HG02840 (cell line): ENCODE measurements at regions not wholly inside any gene's neighbourhood (a gene's known extent, or its start where the extent isn't known, plus 50 kb on each side); places are given as distances from the start of the nearest gene placed in this dataset.

Source experiments
- ATAC-seq: cut with Tn5 transposase; IDR thresholded peaks from one replicate; pipeline ENCODE4 v1.9.1; 2021; ENCODE audit warnings: mild to moderate bottlenecking, moderate library complexity, moderate number of reproducible peaks; ENCODE audit not compliant: unreplicated experiment, low FRiP score

DNA sequence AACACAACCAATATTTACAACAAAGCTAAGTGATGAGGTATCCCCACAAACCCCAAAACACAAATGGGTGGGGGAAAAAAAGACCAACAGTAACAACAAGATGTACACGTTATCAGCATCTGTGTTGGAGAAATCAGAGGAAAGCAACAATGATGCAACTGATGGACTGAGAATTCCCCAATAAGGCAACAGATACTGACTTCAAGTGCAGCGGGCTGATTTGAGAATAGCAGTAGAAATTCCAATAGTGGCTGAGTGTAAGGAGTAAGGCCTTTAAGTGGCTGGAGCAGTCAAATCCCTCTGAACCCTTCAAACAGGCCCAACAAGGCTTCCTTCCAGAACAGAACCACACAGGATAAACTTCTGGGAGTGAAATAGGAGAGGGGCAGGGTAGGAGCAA is 97.6 kb downstream of the TM2D1 start:
- ATAC-seq = no peak

DNA sequence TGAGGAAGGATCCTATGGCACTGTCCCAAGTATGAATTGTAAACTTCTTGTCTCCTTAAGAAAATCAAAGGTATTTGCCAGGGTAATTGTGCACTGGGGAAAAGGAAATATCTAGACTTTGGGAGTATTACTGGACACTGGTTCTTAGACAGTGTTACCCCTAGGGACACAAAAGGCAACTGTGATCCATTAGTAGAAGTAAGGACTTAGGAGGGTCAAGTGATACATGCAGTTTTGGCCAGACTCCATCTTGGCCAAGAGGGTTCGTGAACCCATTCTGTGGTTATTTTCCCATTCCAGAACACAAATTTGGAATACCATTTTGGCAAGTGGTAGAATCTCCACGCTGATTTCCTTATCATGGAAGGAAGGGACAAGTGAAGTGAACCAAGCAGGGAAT is 98.1 kb downstream of the TM2D1 start:
- ATAC-seq = no peak

DNA sequence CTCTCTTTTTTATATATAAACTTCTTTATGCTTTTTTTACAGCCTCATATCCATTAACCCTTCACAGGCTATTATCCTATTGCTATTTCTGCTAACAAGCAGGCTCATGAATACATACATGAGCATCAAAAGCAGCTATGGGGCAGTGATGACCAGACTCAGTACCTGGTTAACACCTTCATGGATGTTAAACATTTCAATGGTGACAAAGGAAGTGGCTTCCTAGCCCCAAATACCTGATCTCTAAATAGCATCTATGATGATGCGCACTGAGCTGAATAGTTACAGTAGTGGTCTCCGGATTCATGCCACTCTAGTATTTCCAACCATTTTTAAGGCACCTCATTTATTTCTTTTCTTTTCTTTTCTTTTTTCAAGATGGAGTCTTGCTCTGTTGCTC is 101.1 kb downstream of the TM2D1 start:
- ATAC-seq = no peak

DNA sequence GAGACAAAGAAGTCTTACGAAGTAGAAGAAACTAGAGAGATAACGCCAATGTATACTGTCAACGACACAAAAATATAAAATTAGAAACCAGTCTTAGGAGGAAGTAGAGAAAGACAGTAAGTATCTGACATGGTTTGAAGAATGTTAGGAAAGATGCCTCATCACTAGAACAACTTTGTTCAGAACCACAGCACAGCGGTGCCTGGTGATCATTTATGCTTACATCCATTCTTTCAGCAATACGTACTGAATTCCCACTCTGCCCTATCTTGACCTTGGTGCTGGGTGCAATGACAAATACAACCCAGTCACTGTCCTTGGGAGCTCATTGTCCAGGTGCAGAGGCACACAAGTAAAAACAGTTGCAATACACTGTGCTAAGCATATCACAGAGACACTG is 104.4 kb downstream of the TM2D1 start:
- no peak for ATAC-seq

DNA sequence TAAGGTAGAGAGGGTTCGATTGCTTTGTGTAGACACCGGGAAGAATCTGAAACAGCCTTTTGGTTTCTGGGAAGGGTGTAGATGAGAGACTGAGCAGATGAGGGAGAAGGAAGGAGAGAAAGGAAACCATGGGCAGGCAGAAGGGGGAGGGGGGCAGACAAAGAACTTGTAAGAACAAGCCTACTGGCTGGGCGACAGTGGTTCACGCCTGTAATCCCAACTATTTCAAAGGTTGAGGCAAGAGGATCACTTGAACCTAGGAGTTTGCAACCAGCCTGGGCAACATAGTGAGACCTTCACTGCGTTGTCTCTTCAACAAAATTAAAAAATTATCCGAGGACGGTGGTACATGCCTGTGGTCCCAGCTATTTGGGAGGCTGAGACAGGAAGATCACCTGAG is 106.2 kb downstream of the TM2D1 start:
- ATAC-seq = no peak

DNA sequence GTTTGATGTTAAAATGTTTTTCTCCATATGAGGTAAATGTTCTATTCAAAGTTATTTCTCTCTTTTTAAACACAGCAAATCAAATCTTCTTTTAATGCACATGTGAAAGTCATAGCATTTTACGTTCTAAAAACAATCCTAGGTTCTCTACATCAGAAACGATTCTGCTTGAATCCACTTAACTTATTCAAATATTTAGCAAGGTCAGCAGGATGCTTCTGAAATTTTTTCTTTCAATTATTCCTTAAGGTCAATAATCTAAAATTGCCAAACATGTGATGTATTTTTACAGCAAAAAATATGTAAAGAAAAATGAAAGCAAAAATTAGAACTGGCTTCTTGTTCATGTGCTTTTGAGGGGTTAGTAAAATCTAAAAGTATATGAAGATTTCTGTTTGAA is 106.7 kb downstream of the TM2D1 start:
- ATAC-seq = no peak

DNA sequence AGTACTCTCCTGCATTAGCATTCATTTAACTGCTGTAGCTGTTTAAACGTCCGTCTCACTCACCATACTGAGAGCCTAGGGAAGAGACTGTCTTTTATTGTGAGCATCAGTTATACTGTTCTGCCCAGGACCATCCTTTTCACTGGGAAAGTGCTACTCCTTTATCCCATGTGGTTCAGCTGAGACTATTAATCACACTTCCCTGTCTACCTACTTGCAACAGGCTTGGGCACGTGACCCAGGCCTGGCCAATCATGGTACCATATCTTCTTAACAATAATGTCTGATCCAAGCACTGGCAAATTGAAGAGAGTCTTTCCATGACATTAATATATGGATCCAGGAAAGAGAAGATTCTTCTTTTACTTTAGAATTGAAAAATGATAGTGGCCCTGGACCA is 108.1 kb downstream of the TM2D1 start:
- no peak for ATAC-seq

DNA sequence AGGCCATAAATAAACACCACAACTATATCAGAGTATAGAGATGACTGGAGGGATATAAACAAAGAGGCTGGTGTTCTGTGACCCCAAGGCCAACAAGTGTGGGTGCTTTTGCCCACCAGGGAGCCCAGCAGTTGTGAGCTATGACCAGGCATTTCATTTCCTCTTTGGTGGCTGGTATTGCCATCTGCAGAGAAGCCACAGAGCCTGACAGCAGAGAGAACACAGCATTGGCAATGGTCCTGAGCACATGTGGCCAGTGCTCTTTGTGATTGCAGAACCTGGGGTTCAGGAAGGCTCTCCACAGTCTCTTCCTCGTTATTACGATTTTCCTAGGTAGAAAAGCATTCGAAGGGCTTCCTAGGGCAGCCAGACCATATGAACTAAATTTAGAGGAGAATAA is 112.3 kb downstream of the TM2D1 start:
- ATAC-seq = no peak

DNA sequence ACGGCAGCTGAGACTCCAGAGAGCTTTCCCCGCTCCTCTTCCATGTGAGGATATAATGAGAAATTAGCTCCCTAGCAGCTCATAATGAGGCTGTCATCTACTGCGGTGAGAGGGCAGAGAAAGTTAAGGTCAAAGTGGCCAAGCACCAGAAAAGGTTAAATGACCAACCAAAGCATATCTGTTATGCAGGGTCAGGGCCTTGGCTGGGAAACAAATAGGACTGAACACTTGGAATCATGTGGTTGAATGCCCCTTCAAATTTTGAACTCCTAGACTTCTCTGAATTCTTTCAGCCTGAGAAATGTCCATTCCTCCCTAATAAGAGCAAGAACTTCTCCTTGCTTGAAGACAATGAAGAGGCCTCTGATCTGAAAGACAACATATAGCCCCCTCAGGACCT is 115.9 kb downstream of the TM2D1 start:
- no peak for ATAC-seq

DNA sequence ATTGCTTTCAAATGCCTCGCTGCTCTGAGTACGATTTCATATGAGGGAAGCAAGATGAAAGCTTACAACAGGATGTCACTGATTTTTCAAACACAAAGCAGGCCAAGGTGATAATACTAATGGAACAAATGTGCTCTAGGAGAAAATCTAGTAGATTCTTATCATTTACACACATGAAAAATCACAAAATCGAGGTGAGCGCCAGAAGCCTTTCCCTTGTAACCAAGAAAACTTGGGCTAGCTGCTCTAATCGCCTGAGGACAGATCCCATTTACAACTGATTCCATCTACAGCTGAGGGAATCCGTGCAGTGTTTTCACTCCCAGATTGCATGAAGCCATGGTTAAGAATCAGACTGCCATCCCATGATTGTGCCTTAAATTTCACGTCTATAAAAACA is 117.5 kb downstream of the TM2D1 start:
- no peak for ATAC-seq

DNA sequence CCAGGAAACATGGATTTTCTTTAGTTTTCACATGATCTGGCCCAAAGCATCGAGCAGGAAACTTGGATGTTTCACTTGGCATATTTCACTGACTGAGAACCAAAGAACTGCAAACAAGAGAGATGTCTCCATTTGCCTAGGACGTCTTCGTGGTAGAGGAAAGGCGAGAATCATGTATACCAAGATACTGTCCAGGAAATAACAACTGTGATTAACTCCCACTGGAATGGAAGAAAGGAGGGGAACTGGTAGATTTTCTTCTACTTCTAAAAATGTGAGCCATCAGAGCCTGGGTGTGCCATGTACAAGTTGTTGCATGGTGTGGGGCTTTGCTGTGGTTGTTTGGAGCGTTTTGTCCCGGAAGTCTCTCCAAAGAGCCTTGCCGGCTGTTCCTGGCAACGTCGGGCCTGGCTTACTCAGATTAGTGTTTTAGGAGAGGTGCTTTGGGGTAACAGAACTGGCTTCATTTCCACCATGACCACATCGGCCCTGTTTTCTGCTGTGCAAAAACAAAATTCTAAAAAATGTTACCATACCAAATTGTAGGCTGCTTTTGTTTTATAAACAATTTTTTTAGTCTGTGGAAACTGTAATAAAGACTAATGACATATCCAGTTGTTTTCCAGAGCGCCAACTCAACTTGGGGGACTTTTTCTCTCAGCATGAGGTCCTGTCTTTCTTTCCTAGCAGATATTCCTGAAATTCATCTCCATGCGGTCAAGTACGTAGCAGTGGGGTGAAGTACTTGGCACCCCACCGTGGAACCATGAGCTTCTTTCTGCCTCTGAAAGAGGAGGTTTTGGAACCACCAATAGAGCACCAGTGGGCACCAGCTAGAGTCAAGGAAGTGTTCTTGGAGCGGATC is 118.3 kb downstream of the TM2D1 start:
- no peak for ATAC-seq

DNA sequence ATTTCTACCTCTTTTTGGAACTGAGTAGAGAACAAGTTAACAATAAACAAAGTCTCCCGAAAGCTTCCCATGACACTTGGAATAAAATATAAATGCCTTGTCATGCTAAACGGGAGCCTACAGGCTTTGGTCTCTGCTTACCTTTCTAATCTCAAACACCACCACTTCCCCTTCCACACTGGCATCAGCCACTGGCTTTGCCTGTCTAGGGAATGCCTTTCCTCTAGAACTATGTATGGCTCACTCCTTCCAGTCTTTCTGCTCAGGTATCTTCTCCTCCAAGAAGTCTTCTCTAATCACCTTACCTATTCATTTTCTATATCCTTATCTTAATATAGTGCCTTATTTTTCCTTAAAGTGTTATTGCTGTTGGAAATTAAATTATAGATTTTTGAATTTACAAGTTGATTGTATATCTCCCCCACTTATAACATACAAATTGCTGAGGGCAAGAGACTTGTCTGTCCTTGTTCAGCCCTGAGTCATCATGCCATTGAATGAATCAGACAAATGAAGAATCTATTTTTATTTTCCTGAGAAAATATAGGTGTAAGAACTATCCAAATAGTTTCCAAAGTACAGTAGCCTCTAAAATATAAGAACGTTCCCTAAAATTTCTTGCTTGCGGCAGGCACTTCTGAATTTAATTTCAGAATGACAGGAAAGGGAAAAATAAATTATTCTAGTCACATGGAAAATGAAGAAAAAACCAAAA is 119.2 kb downstream of the TM2D1 start:
- ATAC-seq = no peak

DNA sequence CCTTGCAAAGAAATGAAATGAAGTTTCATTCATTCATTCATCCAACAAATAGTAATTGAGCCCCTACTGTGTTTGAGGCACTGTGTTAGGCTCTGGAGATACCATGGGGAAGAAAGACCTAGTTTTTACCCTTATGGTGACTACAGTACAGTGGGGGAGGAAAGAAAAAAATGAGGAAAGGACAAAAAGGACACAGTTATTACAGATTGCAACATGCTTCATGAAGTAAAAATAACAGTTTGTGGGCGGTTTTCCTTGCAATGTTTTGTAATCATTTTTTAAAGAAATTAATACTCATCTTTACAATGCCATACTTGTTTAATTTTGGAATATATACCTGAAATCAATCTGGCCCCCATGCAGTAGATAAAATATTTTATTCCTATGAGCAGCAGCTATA is 120.3 kb downstream of the TM2D1 start:
- ATAC-seq = no peak

DNA sequence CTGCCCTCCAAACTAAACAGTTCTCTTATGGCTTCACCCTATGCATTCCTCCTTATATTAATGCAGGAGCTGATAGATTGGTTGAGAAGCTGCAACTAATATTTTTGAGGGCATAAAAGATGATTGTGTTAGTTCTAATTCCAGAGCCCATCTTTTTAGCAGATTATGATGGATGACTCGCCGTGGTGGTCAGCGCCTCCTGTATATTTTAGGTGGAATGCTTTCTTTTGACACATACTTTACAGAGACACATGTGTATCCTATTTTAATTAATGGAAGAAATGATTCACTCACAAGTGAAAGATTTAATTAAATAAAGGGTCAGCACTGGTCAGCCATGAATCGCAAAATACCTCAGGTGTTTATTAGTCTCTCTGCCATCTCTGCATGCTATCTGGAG is 120.7 kb downstream of the TM2D1 start:
- ATAC-seq = no peak

DNA sequence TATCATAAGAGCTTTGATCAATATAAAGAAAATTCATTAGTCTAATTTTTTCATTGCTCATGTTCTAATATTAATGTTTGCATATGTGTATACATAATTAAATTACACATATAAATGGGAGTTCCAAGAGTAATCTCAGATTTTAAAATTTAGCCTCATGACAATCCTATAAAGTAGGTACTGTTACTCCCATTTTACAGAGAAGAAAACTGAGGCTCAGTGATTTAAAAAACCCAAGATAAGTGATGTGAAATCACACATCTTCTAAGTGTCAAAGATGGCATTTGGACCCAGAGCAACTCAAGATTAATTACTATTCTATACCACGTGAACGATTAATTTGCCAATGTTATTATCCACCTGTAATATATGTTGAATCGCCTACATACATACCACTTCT is 122.3 kb downstream of the TM2D1 start:
- ATAC-seq = no peak

DNA sequence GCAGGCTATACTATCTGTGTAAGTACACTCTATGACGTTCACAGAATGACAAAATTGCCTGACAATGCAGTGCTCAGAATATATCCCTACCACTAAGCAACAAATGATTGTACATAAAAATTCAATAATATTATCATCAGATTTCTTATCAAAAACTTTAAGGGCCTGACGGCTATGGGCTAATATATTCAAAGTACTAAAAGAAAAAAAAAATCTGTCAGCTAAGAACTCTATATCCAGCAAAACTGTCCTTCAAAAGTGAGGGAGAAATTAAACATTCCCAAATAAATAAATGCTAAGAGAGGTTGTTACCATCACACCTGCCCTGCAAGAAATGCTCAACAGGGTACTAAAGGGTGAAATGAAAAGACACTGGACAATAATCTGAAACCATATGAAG is 127.3 kb downstream of the TM2D1 start:
- ATAC-seq = no peak

DNA sequence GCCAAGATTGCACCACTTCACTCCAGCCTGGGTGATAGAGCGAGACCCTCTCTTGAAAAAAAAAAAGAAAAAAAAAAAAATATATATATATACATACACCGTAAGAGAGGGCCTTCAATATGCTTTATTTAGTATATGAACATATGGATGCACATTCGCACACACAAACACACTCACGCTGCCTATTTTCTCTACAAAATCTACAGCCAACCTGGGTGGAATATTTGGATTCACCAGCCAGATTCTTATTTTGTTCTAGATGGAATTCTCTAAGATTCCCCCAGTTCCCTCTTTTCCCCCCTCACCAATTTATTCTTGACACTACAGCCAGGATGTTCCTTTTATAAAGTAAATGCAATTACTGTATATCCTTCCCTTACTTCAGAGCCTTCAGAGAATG is 131.6 kb downstream of the TM2D1 start:
- ATAC-seq = no peak

DNA sequence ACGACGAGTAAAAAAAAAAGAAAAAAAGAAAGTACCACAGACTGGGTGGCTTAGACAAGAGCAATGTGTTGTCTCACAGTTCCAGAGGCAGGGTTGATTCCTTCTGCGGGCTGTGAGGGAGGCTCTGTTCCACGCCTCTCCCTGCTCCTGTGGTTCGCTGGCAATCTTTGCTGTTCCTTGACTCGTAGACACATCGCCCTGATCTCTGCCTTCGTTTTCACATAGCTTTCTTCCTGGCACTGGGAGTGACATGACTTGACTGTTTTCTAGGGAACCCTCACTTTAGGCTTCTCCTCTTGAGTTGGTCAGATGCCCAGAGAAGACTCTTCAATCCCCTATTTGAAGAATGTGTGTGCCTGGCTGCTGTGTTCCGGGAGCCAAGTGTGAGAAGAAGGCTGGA is 133.6 kb downstream of the TM2D1 start:
- ATAC-seq = no peak

DNA sequence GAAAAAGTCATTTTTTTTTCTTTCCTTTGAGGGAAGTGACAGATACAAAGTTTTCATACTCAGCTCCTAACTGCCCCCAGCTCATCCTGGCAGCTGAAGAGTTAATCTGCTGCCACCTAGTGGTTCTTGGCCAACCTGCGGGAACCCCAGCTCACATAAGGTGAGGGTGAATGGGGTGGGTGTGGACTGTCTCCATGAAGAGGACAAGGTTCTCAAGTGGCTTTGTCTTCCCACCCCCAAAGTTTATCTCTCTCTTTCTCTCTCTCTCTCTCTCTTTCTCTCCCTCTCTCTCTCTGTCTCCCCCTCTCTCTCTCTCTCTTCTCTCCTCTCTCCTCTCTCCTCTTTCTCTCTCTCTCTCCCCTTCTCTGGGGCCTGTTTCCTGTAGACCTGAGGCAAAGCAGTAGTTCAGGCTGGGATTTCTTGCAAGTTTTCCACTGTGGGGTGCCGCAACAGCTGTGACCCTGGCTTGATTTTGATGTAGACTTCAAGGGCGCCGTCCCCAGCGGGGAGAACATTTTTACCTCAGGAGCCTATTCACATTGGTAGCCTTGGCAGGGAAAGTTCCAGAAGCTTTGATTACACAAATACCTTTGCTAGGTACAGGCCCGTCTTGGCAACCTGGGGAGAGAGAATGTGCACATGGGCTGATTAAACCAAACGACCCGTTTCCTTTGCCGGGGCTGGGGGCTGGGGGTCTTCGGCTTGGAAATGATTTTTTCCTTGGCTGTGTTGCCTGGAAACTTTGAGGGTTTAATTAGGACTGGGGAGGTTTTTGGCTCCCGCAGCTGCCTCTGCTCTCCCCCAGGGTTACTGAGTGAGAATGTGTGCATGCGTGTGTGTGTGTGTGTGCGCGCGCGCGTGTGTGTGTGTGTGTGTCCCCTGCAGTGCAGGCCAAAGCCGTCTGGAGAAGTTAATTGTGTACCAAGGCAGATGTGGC is 135.9 kb downstream of the TM2D1 start:
- ATAC-seq = peak; percentile 77

DNA sequence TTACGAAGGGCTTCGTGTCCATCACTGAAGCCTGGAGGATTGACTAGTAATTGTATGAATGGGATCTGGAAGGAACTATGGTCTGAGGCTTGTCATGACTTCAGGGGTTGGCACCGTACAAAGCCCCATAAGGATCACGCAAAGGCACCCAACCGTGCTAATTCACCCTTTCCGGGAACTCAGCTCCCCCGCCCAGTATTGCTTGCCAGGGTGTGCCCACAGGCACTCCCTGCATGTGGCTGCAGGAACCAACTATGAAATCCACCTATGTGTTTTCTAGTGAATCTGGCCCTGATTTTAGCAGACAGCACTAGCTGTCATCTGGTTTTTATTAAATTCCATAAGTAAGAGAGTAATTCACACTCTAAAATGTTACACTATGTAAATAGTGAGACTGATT is 139.2 kb downstream of the TM2D1 start:
- ATAC-seq = no peak

DNA sequence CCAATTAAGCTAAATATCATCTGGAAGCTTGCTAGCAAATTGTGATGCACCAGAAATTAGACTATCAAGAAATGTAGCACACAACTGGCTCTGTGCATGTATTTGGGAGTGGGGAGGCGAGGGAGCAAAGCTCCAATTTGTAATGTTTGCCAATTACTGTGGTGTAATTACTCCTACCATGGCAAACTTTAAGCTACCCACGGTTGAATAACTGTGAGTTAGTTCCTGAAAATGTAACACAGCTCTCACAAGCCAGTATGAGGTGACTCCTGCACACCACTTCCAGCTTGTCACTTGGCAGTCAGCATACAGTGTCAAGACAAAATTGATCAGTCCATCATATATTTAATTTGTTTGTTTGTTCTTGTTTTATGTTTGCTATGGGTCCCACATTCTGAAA is 141.2 kb downstream of the TM2D1 start:
- no peak for ATAC-seq
